ENCODE measurements at regions not wholly inside any gene's neighbourhood (a gene's known extent, or its start where the extent isn't known, plus 50 kb on each side); places are given as distances from the start of the nearest gene placed in this dataset.

DNA sequence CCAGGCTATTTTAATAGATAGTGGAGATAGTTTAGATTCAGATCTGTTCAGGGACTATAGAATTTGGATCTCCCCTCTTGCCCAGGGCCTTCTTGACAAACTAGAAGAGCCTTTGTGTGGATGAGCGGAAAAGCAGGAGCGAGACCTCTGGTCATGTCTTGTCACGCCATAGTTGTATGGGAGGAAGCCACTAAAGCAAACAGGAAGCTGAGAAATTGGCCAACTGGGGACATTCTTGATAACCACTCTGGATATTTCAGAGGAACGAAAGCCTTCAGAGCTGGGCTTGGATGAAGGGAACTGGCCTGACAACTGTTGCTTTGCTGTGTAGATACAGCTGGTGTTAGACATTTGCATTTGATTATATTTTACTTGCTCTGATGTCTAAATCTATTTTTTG is 54.1 kb upstream of the EXOC2 start:
- DNase-seq, result no peak

DNA sequence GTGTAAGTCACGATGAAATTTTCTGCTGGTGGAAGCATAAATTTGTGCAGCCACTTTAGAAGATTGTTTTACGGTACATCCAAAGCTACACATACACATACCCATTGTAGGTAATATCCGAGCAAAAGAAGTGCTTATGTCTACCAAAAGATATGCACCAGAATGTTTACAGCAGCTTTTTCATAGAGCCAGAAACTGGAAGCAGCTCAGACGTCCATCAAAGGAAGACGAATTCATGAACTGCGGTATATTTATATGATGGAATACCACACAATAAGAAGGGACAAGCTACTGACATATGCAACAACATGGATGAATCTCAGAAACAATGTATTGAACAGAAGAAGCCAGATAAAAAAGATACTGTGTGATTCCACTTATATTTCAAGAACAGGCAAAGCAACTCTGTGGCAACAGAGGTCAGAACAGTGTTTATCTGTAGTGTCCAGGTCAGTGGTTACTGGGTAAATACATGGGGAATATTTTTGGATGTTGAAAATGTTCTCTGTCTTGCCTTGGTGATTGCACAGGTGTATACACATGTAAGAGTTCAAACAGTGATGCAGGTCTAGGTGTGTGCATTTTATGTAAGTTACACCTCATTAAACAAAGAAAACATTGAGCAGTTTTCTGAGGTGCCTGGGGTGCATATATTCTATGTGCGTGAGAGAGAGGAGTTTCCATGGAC is 51.9 kb upstream of the EXOC2 start:
- DNase-seq, result no peak

DNA sequence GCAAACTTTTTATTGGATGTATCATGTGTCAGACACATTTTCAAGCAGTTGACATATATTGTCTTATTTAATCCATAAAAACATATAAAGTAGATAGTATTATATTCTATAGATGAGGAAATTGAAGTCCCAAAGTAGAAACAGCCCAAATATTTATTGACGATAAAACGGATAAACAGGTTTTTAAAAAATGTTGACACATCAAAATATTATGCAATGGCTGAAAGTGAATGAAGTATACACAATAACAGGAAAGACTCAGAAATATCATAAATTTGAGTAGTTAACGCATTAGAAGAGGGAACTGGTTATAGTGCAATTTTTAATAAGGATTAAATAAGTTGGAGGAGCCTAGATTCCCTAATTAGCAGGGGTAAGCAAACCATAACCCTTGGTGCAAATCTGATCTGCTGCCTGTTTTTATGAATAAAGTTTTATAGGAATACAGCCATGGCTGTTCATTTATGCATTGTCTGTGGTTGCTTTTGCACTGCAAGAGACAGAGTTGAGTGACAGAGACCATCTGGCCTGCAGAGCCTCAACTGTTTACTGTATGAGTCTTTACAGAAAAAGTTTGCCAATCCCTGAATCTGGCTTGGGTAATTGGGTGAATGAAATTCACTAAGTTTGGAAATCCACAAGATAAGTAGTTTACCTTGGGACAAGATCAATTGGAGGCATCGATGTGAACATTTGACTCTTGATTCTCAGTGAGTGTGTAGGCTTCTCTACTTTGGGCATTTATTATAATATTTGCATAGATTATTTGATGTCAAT is 50.6 kb upstream of the EXOC2 start:
- no peak for DNase-seq
